NT2/D1 (cell line): ENCODE measurements at regions not wholly inside any gene's neighbourhood (a gene's known extent, or its start where the extent isn't known, plus 50 kb on each side); places are given as distances from the start of the nearest gene placed in this dataset.

ENCODE experiments used
- DNase-seq: peaks from one replicate; pipeline ENCODE4 v3.0.0-alpha.2; 2011; ENCODE audit warnings: low read depth, low spot score
- H3K27me3 ChIP-seq: 2 replicates; pipeline ENCODE4 v1.6.0; 2011; ENCODE audit warnings: mild to moderate bottlenecking; ENCODE audit not compliant: insufficient read length, insufficient read depth
- H3K36me3 ChIP-seq: 2 replicates; pipeline ENCODE4 v1.6.1; 2011; ENCODE audit warnings: mild to moderate bottlenecking, low read length, mixed read lengths; ENCODE audit not compliant: insufficient read depth, insufficient read length
- H3K4me1 ChIP-seq: 2 replicates; pipeline ENCODE4 v1.5.1; 2011; ENCODE audit not compliant: insufficient read depth, insufficient read length
- H3K4me3 ChIP-seq: 2 replicates; pipeline ENCODE4 v1.5.1; 2011; ENCODE audit warnings: low read depth; ENCODE audit not compliant: insufficient read length
- H3K9ac ChIP-seq: 2 replicates; pipeline ENCODE4 v1.6.0; 2011; ENCODE audit warnings: low read depth; ENCODE audit not compliant: insufficient read length
- H3K9me3 ChIP-seq: 2 replicates; pipeline ENCODE4 v1.5.1; 2011; ENCODE audit warnings: mild to moderate bottlenecking, low read length; ENCODE audit not compliant: insufficient read depth
- SUZ12 ChIP-seq: IDR thresholded peaks from 2 replicates; pipeline ENCODE4 v1.6.1; 2011; ENCODE audit not compliant: insufficient read length, insufficient read depth; ENCODE audit errors: extremely low read depth
- YY1 ChIP-seq: IDR thresholded peaks from 2 replicates; pipeline ENCODE4 v1.6.1; 2011; ENCODE audit not compliant: insufficient read length, insufficient read depth
- ZNF274 ChIP-seq: IDR thresholded peaks from 2 replicates; pipeline ENCODE4 v1.6.1; 2011; ENCODE audit warnings: mild to moderate bottlenecking, low read depth, low read length

DNA sequence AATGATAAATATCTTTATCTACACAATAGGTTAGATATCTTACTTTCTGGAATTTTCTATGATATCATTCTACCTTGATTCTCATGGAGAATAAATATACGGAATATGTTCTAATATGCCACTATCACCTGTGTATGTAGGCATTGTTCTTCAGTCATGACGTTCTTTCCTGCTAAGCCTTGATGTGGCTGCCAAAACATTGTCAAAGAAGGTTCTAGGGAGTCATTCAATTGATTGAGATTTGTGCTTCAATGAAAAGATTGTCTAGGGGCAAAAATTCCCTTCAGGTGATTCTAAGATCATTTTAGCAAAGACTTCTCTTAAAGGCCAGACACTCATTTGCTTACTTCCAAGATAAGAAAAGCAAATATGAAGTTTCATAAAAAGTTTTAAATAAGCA is 118.1 kb downstream of the MAT2B start:
- no peaks in the 10 kb centered on the region for H3K4me1 ChIP-seq
- no peak overlapping the region for H3K9ac ChIP-seq
- H3K4me3 ChIP-seq: no peak overlapping the region
- no peaks in the 10 kb centered on the region for H3K27me3 ChIP-seq
- H3K9me3 ChIP-seq: no peaks in the 10 kb centered on the region
- H3K36me3 ChIP-seq: no peaks in the 10 kb centered on the region
- no peak for TF ChIP-seq ZNF274
- no peak for TF ChIP-seq YY1
- no peak for TF ChIP-seq SUZ12
- DNase-seq: no peak

DNA sequence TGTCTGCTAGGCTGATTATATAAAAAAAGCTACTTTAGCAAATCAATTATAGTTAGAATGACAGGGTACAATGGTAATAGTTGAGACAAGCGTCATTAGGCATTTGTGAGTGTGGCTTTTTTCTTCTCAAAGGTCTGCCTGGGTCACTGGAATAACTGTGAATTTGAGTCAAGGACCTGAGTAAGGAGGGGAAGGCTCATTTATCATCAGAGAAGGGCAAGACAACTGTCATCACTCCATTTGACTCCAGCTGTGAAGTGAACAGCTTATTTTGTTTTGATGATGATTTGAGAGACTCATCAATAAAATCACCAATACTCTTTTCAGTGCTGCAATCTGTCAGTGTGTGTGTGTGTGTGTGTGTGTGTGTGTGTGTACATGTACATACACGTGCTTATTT is 118.6 kb downstream of the MAT2B start:
- H3K4me3 ChIP-seq: no peak overlapping the region
- no peak overlapping the region for H3K9ac ChIP-seq
- TF ChIP-seq YY1 (no peak), SUZ12 (no peak), ZNF274 (no peak)
- no peaks in the 10 kb centered on the region for H3K27me3 ChIP-seq
- H3K9me3 ChIP-seq: no peaks in the 10 kb centered on the region
- no peak for DNase-seq
- H3K36me3 ChIP-seq: no peaks in the 10 kb centered on the region
- no peaks in the 10 kb centered on the region for H3K4me1 ChIP-seq

- H3K4me3 ChIP-seq: no peak overlapping the region
- H3K27me3 ChIP-seq: no peaks in the 10 kb centered on the region
- no peak overlapping the region for H3K9ac ChIP-seq
- H3K36me3 ChIP-seq: no peaks in the 10 kb centered on the region
- DNase-seq: no peak
- H3K4me1 ChIP-seq: no peaks in the 10 kb centered on the region
- no peaks in the 10 kb centered on the region for H3K9me3 ChIP-seq
- TF ChIP-seq SUZ12 (no peak), ZNF274 (no peak), YY1 (no peak)
Measured at GRCh38 chr5:163624431-163624830, 119.0 kb downstream of the MAT2B start.

- TF ChIP-seq ZNF274: no peak
- TF ChIP-seq YY1: no peak
- no peak for TF ChIP-seq SUZ12
- Histone ChIP-seq H3K9me3 (no peaks in the 10 kb centered on the region), H3K36me3 (no peaks in the 10 kb centered on the region), H3K4me1 (no peaks in the 10 kb centered on the region), H3K9ac (no peak overlapping the region), H3K4me3 (no peak overlapping the region), H3K27me3 (no peaks in the 10 kb centered on the region)
- no peak for DNase-seq
Measured at GRCh38 chr5:163626904-163627434, 121.5 kb downstream of the MAT2B start.

DNA sequence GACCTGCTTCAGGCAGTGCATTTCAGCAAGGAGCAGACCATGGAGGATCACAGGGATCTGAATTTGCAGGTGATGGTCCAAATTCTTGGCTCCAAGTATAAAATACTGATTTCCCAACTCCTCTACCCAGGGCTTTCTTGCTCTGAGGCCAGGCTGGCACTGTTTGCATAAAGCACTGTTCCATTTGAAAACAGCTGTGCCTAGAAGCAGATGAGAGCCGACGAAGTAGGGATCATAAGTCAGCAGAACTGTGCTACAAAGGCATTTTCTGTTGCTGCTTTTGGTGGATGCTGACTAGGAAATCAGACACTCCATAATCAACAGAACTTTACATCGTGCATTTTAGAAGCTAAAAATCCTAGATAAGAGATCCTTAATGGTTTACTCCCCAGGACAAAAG is 126.4 kb downstream of the MAT2B start:
- no peaks in the 10 kb centered on the region for H3K27me3 ChIP-seq
- DNase-seq: no peak
- no peak for TF ChIP-seq YY1
- TF ChIP-seq SUZ12: no peak
- no peak for TF ChIP-seq ZNF274
- H3K36me3 ChIP-seq: no peaks in the 10 kb centered on the region
- H3K4me1 ChIP-seq: no peaks in the 10 kb centered on the region
- no peaks in the 10 kb centered on the region for H3K9me3 ChIP-seq
- no peak overlapping the region for H3K4me3 ChIP-seq
- no peak overlapping the region for H3K9ac ChIP-seq

DNA sequence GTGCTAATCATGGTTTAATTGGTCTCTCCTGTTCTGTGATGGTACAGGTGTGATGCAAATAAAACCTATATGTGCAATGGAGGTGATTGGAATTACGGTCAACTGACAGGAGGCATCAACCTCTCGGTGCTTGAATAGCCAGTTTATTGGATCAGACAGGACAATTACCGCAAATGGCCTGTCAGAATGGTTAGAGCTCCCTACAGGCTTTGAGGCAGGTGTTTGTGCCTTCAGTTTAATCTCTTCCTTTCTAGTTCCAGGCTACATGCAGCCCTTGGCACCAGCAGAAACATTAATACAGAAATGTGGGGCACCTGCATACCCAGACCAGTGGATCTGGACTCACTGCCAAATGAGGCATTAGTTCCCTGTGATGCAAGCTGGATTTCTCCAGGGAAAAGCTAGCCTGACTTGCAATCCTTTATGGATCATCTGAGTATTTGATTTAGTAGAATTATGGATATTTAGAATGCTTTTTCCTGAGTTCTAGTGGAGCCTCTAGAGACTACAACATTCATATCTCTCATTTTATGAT is 128.6 kb downstream of the MAT2B start:
- no peaks in the 10 kb centered on the region for H3K27me3 ChIP-seq
- no peaks in the 10 kb centered on the region for H3K4me1 ChIP-seq
- no peak overlapping the region for H3K9ac ChIP-seq
- H3K9me3 ChIP-seq: no peaks in the 10 kb centered on the region
- H3K4me3 ChIP-seq: no peak overlapping the region
- no peak for DNase-seq
- TF ChIP-seq YY1: no peak
- TF ChIP-seq ZNF274: no peak
- TF ChIP-seq SUZ12: no peak
- H3K36me3 ChIP-seq: no peaks in the 10 kb centered on the region

- Histone ChIP-seq H3K27me3 (no peaks in the 10 kb centered on the region), H3K9ac (no peak overlapping the region), H3K36me3 (no peaks in the 10 kb centered on the region), H3K4me3 (no peak overlapping the region), H3K9me3 (no peaks in the 10 kb centered on the region), H3K4me1 (no peaks in the 10 kb centered on the region)
- TF ChIP-seq ZNF274 (no peak), YY1 (no peak), SUZ12 (no peak)
- no peak for DNase-seq
Measured at GRCh38 chr5:163635631-163636030, 130.2 kb downstream of the MAT2B start.
